HG03442 (cell line): ENCODE measurements at regions not wholly inside any gene's neighbourhood (a gene's known extent, or its start where the extent isn't known, plus 50 kb on each side); places are given as distances from the start of the nearest gene placed in this dataset.
"Not testable (repeated sequence)": the region's sequence is repeated elsewhere in the genome, so short reads cannot be mapped to it uniquely, and the experiment has no call there.

Experiments used
- ATAC-seq: cut with Tn5 transposase; IDR thresholded peaks from one replicate; pipeline ENCODE4 v1.9.1; 2021; ENCODE audit warnings: mild to moderate bottlenecking, moderate library complexity; ENCODE audit not compliant: unreplicated experiment

DNA sequence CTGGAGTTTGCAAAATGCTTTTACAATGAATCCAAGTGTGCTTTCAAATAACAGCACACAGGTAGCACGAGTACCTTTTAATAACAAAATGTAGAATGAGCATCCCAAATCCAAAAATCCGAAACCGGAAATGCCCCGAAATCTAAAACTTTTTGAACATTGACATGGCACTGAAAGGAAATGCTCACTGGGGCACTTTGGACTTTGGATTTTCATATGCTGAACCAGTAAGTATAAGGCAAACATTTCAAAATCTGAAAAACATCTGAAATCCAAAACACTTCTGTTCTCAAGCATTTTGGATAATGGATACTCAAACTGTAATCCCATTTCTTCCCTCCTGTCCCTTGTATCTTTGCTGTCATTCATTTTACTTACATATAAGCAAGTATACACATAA lies 50.1 kb downstream of the GCNT4 start:
- ATAC-seq: no peak

DNA sequence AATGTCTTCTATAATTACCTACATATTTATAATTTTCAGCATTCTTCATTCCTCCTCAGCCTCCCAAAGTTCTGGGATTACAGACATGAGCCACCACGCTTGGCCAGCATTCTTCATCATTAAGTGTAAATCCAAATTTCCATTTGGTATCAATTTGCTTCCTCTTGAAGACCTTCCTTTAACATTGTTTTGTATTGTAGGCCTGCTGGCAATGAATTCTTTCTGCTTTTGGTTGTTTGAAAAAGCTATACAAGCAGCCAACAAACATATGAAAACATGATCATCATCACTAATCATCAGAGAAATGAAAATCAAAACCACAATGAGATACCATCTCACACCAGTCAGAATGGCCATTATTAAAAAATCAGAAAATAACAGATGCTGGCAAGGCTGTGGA lies 56.4 kb downstream of the GCNT4 start:
- no peak for ATAC-seq

DNA sequence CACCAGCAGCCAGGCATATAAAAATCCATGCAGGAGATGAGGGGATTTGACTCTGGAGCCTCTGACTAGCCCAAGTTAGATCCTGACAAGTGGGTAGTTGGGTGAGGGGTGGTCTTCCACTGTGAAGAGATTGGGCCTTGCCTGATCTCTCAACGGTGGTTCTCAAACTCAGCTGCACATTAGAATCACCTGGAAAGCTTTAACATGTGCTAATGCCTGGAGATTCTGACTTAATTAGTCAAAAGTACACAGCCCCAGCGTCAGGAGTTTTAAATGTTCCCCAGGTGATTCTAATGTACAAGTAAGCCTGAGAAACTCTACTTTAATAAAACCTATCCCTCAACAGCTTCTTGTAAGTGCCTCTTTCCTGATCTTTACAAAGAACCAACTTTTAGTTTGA lies 57.5 kb downstream of the GCNT4 start:
- ATAC-seq: no peak

DNA sequence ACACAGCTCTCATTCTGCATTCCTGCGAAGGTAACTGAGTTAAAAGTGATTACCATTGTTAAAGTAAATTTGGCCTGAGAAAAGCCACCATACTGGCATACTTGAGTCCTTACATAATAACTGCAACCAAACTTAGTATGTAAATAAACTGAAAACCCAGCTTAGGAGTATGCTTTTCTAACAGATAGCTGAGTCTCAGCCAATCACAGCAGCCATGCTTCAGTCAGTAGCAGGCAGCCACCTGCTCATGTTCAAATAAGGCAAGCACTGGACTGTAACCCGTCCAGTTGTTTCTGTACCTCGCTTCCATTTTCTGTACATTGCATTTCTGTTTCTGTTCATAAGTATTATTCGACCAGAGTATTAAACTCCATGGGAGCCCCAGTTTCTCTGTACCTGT lies 58.6 kb downstream of the GCNT4 start:
- no peak for ATAC-seq

DNA sequence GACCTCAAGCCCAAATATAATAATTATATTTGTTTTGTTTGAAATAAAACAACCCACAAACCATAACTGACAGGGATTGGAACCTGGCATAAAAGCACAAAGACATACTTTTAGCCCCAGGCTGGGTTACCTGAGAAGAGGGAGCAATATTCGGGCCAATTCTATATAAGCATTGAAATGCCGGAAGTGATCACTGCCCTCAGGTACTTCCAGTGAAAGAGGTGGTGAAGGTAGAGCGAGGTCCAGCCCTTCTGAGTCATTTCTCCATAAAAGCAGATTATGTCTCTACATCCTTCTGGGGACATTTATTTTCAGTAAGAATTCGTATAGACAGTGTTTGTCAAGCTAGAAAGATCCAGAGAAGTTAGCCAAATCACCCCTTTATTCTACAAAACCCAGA lies 59.6 kb downstream of the GCNT4 start:
- no peak for ATAC-seq

DNA sequence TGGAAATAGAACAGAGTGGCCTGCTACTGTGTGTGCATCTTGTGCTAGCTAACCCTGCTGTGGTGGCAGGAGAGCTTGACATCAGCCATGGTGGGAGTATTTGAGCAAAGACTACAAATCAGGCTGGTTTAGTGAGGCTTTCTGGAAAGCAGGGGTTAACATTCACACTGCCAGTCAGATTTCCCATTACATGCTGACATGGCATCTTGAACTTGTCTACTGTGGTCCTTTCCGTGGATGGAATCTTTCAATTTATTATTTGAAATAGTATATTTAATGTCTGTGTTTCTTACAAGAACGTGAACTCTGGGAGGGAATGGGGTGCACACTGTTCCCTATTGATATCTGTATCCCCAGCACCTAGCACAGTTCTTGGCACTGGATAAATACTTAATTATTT lies 60.8 kb downstream of the GCNT4 start:
- ATAC-seq: no peak

DNA sequence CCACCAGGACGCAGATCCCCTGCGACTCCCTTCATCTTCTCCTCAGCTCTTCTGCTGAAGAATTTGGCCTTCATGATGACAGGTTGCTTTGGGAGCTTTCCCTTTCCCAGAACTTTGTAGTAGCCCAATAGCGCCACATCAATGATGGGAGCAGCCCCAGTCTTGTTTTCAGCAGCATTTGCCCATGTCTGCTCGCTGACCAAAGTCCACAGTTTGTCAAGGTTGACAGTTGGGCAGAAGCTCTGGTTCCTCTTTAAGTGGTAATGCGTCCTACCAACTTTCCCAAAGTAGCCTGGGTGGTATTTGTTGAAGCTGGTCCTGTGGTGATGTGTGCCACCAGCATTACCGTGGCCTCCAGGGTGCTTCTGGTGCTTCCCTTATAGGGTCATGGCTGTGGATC lies 62.2 kb downstream of the GCNT4 start:
- ATAC-seq: no peak

DNA sequence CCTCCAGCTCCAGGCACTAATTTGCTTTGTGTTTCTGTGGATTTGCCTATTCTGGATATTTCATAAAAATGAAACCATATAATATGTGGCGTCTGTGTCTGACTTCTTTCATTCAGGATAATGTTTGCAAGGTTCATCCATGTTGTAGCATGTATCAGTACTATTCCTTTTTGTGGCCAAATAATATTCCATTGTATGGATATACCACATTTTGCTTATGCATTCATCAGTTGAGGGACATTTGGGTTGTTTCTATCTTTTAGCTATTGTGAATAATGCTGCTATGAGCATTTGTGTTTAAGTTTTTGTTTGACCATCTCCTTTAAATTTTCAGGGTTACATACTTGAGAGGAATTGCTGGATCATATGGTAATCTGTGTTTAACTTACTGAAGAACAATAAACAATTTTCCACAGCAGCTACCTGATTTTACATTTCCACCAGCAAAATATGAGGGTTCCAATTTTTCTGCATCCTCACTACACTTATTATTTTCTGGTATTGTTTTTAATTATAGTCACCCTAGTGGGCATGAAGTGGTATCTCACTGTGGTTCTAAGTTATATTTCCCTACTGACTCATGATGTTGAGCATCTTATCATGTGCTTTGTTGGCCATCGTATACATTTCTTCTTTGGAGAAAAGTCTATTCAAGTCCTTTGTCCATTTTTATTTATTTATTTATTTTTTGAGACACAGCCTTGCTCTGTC lies 63.9 kb downstream of the GCNT4 start:
- ATAC-seq: no peak

DNA sequence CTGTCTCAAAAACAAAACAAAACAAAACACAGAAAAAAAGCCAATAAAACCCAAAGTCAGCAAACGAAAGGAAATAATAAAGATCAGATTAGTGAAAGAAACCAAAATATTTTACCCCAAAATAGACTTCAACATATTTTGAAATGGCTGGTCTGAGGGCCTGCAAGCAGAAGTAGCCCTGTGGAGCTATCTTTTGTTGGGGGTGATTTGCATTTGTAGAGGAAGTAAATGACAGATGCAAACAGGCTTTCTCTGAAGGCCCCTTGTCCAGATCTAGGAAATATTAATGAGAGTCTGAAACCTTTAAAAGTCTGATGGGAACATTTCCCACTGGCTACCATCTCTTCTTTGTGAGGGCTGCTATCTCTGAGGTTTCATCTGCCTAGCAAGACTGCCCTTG lies 74.0 kb downstream of the GCNT4 start:
- ATAC-seq: no peak

DNA sequence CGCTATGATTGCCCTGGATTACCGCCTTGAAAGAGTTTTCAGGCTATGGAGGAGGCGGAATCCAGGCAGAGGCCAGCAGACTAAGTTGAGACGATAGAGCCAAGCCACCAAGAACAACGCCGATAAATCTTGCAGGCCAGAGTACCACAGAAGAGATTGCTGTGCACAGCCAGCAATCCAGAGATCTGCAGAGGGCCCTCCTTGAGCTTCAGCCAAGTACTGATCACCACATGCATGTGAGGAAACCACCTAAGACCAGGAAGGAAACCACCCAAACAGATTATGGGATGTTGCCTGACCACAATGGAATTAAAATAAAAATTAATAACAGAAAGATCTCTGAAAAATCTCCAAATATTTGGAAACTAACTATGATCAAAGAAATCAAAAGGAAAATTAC lies 74.9 kb downstream of the GCNT4 start:
- no peak for ATAC-seq

DNA sequence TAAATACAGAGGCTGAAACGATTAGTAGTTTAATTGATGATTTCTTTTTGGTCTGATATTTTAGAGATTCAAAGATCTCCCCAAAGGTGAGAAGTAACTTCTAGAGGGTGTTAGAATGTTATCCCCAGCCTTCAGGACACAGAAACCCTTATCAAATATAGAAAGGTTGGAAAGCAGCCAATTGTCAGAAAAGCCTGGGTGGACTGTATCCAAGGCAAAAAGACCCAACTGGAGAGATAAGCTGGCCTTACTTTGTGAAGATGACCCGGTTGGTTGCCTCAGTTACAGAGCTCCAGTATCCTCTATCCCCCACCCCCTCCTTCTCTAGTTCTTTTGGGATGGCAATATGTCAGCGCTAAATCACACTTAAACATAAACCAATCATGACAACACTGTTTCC lies 75.7 kb downstream of the GCNT4 start:
- no peak for ATAC-seq

DNA sequence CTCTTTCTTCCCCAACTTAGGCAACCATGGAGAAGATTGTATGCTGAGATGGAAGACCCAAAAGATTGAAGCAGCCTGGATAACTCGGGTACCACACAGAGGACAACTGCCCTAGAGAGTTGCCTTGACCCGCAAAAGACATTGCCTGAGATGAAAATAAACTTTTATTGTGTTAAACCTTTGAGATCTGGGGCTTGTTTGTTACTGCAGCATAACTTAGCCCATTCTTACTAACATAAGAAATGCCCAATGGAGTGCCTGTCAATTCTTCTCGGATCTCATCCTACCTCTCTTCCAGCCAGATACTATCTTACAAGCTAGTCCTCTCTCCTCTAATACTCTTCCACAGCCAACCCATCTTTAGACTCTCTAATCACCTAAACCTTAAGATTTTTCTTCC lies 76.8 kb downstream of the GCNT4 start:
- no peak for ATAC-seq

DNA sequence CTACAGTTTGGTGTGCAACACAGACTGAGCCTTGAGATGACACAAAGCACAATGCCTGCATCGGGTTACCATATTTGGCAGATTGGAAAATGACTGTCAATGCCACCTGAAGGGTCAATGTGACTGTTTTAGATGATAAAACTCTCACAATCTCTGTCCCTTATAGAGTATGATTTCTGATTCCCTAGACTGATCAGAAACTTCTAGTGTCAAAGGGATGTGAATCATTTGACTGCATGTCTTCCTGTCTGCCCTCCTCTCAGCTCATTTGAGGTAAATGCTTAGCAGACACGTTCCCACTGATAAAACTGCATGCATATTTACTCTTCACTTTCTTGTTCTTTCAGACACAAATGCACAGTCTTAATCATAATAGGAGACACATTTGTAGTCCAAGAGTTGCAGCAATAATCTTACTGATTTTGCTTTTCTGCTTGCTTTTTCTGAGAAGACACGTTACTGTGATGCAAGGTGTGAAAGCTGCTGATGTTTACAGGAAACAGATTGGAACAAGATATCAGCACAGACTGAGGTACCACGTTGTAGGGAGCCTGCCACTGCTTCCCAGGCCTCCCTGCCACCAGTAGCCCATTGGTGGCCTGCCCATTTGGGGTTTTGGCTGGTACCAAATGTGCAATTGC lies 77.8 kb downstream of the GCNT4 start:
- no peak for ATAC-seq

DNA sequence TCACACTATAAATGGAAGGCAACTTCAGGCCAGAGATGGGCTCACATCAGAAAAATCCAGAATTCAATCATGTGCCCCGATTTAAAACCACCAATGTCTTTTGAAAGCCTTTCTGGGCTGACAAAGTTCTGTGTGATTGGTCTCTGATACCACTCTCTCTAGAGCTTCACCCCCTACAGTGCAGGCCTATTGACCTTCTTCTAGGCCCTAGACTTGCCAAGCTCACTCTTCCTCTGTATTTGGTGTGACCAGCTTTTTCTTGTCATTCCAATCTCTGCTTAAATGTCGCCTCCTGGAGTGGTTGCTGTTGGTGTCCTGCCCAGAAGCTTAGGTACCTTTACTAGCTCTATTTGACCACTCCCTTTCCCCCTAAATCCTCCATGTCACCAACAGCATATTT lies 78.7 kb downstream of the GCNT4 start:
- ATAC-seq: no peak

DNA sequence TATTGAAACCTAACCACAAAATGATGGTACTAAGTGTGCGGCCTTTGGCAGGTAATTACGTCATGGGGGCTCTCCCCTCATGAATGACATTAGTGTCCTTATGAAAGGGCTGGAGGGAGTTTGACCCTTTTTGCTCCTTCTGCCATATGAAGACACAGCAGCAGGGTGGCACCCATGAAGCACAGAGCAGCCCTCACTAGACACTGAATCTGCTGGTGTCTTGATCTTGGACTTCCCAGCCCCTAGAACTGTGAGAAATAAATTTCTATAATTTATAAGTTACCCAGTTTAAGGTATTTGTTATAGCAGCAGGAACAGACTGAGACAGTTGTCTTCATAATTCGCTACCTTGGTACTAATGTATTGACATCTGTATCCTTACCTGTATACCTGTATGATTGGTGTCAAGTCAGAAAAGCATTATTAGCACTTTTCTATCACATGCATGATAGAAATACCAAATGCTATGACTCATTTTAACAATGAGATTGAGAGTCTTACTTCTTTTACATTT lies 80.4 kb downstream of the GCNT4 start:
- no peak for ATAC-seq

DNA sequence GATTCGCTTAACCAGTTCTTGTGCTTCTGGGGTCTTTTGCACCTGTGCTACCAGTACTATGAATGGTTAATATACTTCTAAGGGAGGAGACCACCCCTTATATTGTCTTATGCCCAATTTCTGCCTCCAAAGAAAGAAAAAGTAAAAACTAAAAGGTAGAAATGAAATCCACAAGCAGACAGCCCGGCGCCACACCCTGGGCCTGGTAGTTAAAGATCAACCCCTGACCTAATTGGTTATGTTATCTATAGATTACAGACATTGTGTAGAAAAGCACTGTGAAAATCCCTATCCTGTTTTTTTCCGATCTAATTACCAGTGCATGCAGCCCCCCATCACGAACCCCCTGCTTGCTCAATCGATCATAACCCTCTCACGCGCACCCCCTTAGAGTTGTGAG lies 81.5 kb downstream of the GCNT4 start:
- not testable (repeated sequence) for ATAC-seq

DNA sequence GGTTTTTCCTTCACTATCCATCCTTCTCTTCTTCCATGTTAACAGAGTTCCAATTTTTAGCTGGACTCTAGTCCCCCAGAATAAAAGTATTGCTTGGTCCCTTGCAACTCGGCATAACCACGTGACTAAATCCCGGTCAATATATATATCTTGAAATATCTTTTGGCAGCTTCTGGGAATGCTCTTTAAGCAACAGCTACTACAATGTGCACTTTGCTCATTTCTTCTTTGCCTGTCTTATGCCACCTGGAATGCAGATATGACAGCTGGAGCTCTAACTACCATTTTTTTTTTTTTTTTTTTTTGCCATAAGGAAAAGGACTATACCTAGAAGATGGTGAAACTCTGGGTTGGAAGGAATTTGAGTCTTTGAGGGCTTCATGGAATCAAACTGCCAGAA lies 82.6 kb downstream of the GCNT4 start:
- ATAC-seq: no peak

DNA sequence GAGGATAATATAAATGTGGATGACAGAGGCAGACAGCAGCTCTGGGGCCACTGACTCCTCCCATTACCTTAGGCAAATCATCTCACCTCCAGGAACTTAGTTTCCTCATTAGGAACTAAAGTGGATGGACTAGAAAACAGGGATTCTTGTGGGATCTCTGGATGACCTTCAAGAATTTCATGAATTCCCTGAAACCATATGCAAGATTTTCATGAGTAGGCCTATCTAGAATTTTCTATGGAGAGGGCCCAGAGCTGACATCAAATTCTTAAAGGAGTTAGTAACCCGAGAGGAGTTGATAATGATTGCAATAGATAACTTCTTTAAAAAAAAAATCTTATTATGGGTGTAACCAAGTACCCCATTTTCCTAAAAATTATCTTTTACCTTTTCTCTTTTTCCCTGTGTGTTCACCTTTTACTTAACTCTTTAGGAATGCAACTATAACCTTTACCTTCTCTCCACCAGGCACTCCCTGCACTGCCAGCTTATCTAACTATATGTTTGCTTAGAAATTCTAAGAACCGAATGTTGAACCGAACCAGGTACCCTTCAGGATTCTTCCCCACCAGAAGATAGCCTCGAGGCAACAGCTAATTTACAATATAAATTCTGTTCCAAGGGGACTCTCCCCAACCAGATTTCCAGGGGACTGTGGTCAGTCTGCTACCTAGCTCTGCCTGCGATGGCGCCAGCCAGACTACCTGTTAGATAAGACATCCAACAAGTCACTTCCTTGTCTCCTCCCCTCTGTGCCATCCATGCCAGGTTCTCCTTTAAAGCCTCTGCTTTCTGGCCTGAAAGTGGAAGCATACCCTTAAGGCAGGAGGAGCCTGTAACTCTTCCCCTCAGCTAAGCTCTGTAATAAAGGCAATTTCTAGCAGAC lies 86.0 kb downstream of the GCNT4 start:
- ATAC-seq: no peak

DNA sequence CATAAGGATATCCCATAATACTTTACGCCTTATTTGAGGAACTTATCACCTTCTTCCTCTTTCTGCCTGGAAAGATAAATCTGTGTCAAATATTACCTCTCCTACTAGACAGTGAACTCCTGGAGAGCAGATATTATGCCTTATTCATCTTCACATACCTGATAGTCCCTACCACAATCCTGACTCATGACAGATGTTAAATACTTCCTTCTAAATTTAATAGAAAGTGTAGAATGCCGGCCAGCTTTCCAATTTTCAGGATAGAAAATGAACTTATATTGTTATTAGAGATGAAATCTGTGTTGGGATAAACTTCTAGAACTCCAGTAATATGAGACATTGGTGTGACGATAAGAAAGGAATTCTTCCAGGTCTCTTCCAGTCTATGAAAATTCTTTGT lies 89.0 kb downstream of the GCNT4 start:
- ATAC-seq: no peak

DNA sequence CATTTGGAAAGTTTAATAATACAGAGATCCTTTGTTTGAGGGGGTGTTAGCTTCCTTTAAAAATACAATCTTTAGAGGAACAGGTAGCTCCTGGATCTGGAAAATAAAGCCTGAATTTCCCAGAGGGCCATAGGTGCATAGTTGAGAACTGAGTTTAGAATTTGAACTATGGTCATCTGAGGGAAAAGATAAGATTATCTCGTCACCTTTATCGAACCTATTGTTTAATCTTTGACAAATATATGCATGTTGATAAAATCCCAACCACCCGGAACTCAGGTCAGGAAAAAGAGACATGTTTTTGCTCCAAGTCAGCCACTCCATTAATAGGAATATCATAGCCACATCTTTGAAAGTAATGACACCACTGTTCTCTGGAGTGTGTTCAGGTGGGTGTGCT lies 91.7 kb upstream of the FAM169A start:
- ATAC-seq: no peak

DNA sequence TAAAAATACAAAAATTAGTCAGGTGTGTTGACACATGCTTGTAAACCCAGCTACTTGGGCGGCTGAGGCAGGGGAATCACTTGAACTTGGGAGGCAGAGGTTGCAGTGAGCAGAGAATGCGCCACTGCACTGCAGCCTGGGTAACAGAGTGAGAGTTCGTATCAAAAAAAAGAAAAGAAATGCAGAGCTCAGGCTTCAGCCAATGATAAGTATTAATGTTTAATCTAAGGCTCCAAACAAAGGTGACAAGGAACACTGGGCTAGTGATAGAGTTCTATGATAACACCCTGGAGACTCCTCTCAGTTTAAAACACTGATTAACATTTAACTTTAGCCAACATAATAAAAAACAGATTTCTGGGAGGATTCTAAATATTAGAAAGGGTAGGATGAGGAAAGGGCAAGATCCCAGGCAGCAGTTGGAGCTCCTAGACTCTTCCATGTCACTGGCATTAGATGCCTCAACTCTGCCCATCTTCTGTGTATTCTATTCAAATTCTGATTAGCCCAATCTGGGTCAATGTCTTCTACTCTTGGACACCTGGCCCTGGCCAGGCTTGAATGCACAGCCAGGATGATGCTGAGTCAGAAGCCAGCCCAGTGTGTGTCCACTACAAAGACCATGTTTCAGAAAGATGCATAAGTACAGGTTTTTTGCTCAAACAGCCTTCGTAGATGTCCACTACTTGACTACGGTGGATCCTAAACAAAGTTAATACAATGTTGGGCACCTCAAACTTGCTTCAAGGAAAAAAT lies 91.0 kb upstream of the FAM169A start:
- no peak for ATAC-seq
